ENCODE measurements at regions not wholly inside any gene's neighbourhood (a gene's known extent, or its start where the extent isn't known, plus 50 kb on each side); places are given as distances from the start of the nearest gene placed in this dataset.

DNA sequence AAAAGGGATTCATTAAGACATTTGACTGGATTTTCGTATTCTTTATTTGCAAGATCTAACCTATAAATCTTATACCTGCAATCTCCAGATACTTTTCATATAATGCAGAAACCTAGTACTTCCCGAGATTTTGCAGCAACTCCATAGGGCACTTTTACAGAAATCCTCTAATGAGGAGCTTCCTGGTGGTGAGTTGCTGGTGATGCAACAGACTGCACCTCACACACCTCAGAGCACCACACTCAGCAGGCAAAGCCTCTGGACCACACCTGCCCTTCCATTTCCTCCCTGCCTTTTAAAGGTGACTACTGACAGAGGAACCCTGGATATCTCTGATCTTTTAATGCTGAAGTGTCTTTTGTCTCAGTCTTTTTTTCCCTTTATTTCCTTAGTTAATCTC lies 289.4 kb downstream of the TRAM1L1 start:
- intact Hi-C loops (cut with DNase I): no loop called here
- 73% methylated on average over 2 of the region's 2 CpGs for WGBS
- H3K4me1 ChIP-seq (replicated peaks): no peaks in the 10 kb centered on the region

DNA sequence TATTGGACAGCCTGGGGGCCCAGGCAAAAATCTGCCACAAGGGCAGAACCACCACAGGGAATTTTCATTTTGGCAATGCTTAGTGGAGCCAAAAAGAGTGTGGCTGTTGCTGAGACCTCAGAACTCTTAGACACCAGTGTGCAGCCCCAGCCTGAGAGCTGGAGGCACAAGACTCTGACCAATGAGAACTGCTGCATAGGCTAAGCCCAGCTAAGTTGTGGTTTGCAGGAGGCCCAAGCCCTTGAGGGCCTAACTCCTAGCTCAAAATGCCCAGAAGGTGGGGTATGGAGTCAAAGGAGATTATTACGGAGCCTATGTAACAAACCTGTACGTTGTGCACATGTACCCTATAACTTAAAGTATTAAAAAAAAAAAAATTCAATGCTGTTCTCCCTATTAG lies 296.7 kb downstream of the TRAM1L1 start:
- TF ChIP-seq, protein P1, sequence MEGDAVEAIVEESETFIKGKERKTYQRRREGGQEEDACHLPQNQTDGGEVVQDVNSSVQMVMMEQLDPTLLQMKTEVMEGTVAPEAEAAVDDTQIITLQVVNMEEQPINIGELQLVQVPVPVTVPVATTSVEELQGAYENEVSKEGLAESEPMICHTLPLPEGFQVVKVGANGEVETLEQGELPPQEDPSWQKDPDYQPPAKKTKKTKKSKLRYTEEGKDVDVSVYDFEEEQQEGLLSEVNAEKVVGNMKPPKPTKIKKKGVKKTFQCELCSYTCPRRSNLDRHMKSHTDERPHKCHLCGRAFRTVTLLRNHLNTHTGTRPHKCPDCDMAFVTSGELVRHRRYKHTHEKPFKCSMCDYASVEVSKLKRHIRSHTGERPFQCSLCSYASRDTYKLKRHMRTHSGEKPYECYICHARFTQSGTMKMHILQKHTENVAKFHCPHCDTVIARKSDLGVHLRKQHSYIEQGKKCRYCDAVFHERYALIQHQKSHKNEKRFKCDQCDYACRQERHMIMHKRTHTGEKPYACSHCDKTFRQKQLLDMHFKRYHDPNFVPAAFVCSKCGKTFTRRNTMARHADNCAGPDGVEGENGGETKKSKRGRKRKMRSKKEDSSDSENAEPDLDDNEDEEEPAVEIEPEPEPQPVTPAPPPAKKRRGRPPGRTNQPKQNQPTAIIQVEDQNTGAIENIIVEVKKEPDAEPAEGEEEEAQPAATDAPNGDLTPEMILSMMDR (IDR thresholded peaks at IDR 0.05): no peak
- TF ChIP-seq POLR2A (IDR thresholded peaks at IDR 0.05) (no peak), POLR2AphosphoS5 (IDR thresholded peaks at IDR 0.05) (no peak)
- Histone ChIP-seq H3K4me3 (no peak overlapping the region), H3K9me3 (no peaks in the 10 kb centered on the region), H3K27ac (no peak overlapping the region), H3K27me3 (replicated peaks; ENCODE audit: insufficient read depth) (no peaks in the 10 kb centered on the region), H3K4me1 (replicated peaks) (no peaks in the 10 kb centered on the region), H3K36me3 (no peaks in the 10 kb centered on the region)
- 95% methylated on average over 2 of the region's 2 CpGs for WGBS
- DNase-seq (ENCODE audit: low spot score): no peak
- intact Hi-C loops (cut with DNase I): no loop called here

More for the DNA sequence above, 289.4 kb downstream of the TRAM1L1 start:
- Histone ChIP-seq H3K36me3 (no peaks in the 10 kb centered on the region), H3K27ac (no peak overlapping the region), H3K27me3 (replicated peaks; ENCODE audit: insufficient read depth) (no peaks in the 10 kb centered on the region), H3K9me3 (no peaks in the 10 kb centered on the region), H3K4me3 (no peak overlapping the region)
- DNase-seq (ENCODE audit: low spot score): no peak
- TF ChIP-seq, protein P1 (IDR thresholded peaks at IDR 0.05): no peak
- TF ChIP-seq POLR2AphosphoS5 (IDR thresholded peaks at IDR 0.05) (no peak), POLR2A (IDR thresholded peaks at IDR 0.05) (no peak)

DNA sequence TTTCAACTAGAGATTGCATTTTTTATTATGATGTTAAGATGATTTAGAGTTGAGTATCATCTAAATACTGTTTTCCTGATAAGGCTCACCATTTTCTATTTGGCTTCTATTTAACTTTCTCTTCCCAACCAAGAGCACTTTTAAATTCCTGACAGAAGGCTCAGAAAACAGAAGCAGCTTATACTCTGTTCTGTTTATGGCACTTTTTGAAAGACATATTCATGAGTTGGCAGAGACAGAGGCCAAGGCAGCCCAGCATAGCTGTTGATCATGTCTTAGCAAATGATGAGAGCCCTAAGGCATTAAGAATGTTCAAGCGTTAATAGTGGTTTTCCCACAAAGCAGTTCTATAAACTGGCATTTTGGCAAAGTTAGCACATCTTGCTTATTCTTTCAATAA lies 330.3 kb downstream of the TRAM1L1 start:
- Histone ChIP-seq H3K27ac (no peak overlapping the region), H3K4me3 (no peak overlapping the region), H3K27me3 (replicated peaks; ENCODE audit: insufficient read depth) (no peaks in the 10 kb centered on the region), H3K9me3 (no peaks in the 10 kb centered on the region), H3K36me3 (no peaks in the 10 kb centered on the region), H3K4me1 (replicated peaks) (no peaks in the 10 kb centered on the region)
- intact Hi-C loops (cut with DNase I): no loop called here
- TF ChIP-seq POLR2AphosphoS5 (IDR thresholded peaks at IDR 0.05) (no peak), POLR2A (IDR thresholded peaks at IDR 0.05) (no peak)
- TF ChIP-seq, protein P1 (IDR thresholded peaks at IDR 0.05): no peak
- no peak for DNase-seq (ENCODE audit: low spot score)
- 42% methylated on average over 1 of the region's 1 CpG for WGBS

DNA sequence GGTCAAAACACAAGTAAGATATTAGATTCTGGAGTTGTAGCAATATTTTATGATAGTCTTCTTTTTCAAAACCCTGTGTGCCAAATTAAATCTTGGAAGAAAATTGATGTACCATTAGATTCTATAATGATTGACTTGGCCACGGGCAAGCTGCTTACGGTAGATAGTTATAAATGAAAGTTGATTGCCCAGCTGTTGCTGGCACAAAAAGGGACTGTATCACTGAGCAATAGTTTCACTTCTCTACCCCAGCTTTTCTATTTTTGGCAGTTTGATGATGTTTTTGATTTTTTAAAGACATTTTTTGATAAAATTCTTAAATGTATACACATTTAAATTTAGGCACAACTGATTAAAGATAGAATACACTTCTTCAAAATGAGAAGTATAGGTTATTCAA lies 333.3 kb downstream of the TRAM1L1 start:
- no peak for TF ChIP-seq POLR2AphosphoS5 (IDR thresholded peaks at IDR 0.05)
- TF ChIP-seq, protein P1 (IDR thresholded peaks at IDR 0.05): no peak
- no peak for TF ChIP-seq POLR2A (IDR thresholded peaks at IDR 0.05)
- Histone ChIP-seq H3K27me3 (replicated peaks; ENCODE audit: insufficient read depth) (no peaks in the 10 kb centered on the region), H3K4me1 (replicated peaks) (no peaks in the 10 kb centered on the region), H3K4me3 (no peak overlapping the region), H3K36me3 (no peaks in the 10 kb centered on the region), H3K27ac (no peak overlapping the region), H3K9me3 (no peaks in the 10 kb centered on the region)
- 65% methylated on average over 2 of the region's 2 CpGs for WGBS
- intact Hi-C loops (cut with DNase I): no loop called here
- DNase-seq (ENCODE audit: low spot score): no peak

DNA sequence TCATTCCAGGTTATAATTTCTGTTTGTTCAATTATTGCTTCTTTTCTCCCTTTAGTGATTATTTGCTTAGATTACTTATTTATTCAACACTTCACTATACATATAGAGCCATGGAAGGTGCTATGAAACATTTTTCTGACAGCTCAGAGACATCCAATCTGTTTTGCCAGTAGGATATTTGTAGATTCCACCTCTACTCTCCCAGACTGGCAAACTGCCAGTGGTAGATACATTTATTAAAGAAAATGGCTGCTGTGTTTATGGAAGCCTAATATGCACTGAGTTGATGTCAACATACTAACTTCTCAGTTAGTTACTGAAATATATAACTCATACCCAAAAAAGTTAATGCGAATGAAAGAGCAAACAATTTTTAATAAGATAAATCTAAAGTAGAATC lies 348.6 kb downstream of the TRAM1L1 start:
- intact Hi-C loops (cut with DNase I): no loop called here
- no peak overlapping the region for H3K4me3 ChIP-seq
- no peaks in the 10 kb centered on the region for H3K36me3 ChIP-seq
- H3K9me3 ChIP-seq: no peaks in the 10 kb centered on the region
- no peak for DNase-seq (ENCODE audit: low spot score)
- WGBS: 98% methylated on average over 1 of the region's 1 CpG
- no peak overlapping the region for H3K27ac ChIP-seq
- no peak for TF ChIP-seq POLR2A (IDR thresholded peaks at IDR 0.05)
- no peak for TF ChIP-seq POLR2AphosphoS5 (IDR thresholded peaks at IDR 0.05)
- TF ChIP-seq, protein P1 (IDR thresholded peaks at IDR 0.05): no peak
- H3K27me3 ChIP-seq (replicated peaks; ENCODE audit: insufficient read depth): no peaks in the 10 kb centered on the region
- no peaks in the 10 kb centered on the region for H3K4me1 ChIP-seq (replicated peaks)
